ENCODE measurements at regions not wholly inside any gene's neighbourhood (a gene's known extent, or its start where the extent isn't known, plus 50 kb on each side); places are given as distances from the start of the nearest gene placed in this dataset.
"Not testable (repeated sequence)": the region's sequence is repeated elsewhere in the genome, so short reads cannot be mapped to it uniquely, and the experiment has no call there.

- not testable (repeated sequence) for DNase-seq (ENCODE audit: low read depth)
These were observed 54.1 kb upstream of the NBPF9 start for GRCh38 chr1:149157409-149157808.

GRCh38 chr1:149158308-149158707 is 55.0 kb upstream of the NBPF9 start:
- DNase-seq (ENCODE audit: low read depth), result not testable (repeated sequence)

DNA sequence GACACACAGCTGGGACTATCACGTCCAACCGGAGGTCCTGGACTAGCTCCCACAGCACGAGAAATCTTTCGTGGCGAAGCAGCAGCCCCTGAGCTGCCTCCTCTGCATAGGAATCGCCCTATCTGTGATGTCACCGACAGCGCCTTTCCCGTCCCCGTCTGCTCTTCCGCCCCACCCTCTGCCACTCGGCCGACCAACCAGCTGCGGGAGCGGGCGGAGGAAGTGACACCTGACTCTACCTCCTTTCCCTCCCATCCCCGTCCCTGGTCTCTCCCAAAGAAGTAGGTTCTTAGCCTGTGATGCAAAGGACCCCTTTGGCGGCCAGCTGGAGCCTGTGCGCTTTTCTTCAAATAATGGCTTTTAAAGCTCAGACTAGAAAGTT is 59.7 kb upstream of the NBPF9 start:
- DNase-seq (ENCODE audit: low read depth), result not testable (repeated sequence)

DNA sequence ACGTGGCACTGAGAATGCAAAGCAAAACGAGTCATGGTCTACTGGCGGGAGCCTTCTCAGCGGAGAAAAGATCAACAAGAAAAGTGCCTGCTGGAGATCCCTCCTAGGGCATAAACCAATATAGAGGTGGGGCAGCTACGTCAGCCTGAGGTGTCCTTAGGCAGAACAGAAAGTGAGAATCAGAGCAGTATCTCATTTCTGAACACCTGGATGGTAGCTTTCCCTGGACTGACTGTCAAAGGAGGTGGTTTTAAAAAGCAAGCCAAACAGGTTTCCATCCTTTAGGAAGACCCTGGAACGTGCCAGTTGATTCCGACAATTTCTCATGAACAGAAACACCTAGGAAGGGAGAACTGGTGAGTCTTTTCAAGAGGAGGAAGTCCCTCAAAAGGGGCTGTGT is 71.4 kb upstream of the NBPF9 start:
- not testable (repeated sequence) for DNase-seq (ENCODE audit: low read depth)

DNA sequence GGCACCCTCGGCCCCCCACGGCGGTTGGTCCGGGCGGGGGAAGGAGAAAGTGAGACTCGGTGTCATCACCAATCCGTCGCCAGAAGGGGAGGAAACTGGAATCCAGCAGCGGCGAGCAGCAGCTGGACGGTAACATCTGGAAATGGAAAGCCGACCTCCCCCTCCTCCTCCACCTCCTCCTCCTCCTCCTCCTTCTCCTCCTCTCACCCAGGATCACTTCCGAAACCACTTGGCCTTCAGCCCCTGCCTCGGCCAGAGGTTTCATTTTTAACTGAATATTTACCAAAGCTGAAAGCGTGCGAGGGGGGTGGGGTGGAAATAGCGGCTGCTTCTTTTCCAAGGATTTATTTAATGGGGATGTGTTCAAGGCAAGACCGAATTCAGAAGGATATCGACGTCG is 72.5 kb upstream of the NBPF9 start:
- not testable (repeated sequence) for DNase-seq (ENCODE audit: low read depth)

DNA sequence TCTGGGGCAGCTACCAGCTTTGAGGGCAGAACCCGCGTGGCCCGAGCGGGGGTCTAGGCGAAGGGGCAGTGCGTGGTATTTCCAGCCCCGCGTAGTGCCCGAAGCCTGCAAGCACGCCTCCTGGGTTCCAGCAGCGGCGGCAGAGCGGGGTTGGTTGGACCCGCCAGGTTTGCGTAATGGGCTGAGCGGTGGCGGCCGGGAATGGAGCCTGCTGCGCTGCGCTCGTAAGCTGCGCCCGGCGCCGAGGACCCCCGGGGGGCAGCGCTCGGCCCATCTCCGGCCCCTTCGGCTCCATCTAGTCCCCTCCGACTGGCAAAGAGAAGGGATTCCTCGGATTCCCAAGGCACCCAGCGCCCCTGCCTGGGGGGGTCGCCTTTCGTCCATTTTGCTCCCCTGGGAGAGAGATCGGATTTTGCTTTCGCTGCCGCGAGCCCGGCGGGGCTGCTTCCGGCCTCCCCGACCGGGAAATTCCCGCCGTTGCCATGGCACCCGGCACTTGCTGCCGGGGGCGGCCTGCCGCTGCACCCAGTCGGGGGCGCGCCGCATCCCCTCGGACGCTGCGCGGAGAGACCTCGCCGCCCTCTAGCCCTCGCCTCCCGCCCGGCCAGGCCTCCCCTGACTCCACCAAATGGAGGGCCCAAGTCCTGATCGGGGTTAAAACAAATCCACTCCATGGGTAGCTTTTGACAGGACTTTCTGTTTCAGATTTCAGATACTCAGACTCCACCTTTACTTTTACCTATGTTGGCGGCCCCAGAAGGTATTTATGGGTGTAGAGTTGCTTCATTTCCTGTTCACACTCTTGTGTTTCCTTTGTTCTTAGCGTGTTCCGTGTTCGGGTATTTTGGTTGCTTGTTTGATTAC is 73.3 kb upstream of the NBPF9 start:
- peak; percentile 62 for DNase-seq (ENCODE audit: low read depth)

DNA sequence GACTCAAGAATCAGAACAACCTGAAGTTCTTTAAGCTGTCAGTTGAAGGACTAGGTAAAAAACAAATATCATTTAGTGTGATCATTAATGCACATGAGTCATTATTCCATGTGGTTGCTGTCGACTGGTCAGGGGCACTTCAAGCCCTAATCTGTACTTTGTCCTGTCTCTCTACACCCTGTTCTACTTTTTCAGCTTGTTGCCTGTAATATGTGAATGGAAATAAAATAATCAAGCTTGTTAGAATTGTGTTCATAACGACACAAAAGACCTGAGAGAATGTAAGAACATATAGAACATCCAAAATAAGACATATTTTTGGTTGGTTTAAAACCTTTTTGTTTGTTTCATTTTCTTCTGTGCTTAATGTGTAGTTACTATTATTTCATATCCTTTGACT is 87.4 kb upstream of the NBPF9 start:
- DNase-seq (ENCODE audit: low read depth), result not testable (repeated sequence)

- not testable (repeated sequence) for DNase-seq (ENCODE audit: low read depth)
These were observed 93.3 kb upstream of the NBPF9 start for GRCh38 chr1:149196651-149197050.

- DNase-seq (ENCODE audit: low read depth), result not testable (repeated sequence)
These were observed 97.2 kb upstream of the NBPF9 start for GRCh38 chr1:149200567-149200966.

DNA sequence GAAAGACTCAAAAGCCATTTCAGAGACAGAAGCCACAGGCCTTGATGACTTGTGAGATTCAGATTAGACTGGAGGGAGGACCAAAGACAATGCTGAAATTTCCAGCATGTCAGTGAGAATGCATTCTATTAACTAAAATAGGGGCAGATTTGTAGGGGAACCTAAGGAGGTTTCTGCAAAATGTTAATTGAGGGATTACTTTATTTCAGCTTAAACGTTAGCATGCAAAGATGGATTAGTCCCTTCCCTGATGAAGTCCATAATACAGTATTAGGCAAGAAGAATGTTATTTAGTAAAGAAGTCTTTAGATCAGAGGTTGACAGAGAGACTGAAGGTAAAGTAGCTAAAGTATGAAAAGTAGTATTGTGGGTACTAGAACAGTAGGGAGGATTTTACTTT is 98.9 kb upstream of the NBPF9 start:
- not testable (repeated sequence) for DNase-seq (ENCODE audit: low read depth)

- DNase-seq (ENCODE audit: low read depth), result not testable (repeated sequence)
These were observed 101.0 kb upstream of the NBPF9 start for GRCh38 chr1:149204396-149204795.

- not testable (repeated sequence) for DNase-seq (ENCODE audit: low read depth)
These were observed 105.5 kb upstream of the NBPF9 start for GRCh38 chr1:149208836-149209235.

DNA sequence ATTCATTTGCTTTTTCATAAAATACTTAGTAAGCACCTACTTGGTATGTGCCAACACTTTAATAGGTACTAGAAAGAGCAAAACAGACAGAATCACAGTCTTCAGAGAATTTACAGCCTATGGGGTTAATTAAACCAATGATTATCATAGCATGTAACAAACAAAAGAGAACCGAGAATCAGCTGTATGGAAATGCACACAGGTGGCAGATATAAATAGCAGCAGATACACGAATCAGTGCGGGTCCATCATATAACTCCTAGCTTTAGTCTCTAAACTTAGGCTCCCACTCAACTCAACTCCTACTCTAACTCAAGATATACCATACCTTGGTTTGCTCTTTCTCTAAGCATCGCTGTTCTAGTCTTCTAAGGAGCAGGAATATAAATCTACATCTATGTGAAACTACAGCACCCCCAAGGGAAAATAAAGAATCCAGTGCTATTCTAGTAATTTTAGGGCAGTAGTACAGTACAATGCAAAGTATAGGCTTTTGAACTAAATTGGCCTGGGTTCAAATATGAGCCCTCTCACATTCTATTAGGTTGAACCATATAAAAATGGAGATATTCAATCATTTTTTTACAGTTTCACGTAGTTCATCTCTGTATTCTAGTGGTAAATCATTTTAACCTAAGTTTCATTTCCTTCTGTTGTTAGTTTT is 108.5 kb upstream of the NBPF9 start:
- not testable (repeated sequence) for DNase-seq (ENCODE audit: low read depth)

DNA sequence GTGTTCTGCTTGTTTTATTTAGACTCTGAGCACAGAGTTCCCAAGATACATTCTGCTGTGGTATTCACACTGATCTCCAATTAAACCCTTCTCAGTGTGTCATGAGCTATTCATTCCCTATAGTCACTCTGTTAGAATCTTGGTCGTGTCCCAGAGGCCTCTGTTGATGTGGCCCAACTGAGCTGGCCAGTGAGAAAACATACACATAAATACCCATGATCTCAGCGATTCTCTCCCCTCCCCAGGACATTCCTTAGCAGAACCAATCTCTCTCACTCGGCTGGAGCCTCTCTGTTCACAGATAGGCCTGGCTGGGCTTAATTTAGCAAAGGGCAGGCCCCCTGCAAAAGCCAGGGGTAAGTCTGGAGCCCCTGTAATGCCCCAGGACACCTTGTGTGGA is 109.6 kb upstream of the NBPF9 start:
- not testable (repeated sequence) for DNase-seq (ENCODE audit: low read depth)

DNA sequence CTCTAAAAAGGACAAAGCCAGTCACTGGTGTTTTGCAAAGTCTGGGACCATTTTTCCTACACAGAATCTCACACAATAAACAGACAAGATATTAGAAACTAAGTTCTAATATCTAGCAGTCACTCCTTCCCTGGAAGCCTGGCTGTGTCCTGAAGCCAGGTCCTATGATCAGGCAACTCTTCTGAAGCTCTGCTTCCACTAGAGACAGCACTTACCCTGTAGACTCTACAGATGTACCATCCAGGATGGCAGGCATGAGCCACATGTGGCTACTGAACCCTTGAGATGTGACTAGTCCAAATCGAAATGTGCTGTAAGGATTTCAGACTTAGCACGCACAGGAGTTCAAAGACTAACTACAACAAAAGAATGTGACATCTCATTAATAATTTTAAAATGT is 110.3 kb upstream of the NBPF9 start:
- DNase-seq (ENCODE audit: low read depth), result not testable (repeated sequence)

- not testable (repeated sequence) for DNase-seq (ENCODE audit: low read depth)
These were observed 115.0 kb upstream of the NBPF9 start for GRCh38 chr1:149218080-149218988.

- DNase-seq (ENCODE audit: low read depth), result not testable (repeated sequence)
These were observed 116.2 kb upstream of the NBPF9 start for GRCh38 chr1:149219539-149219938.

- DNase-seq (ENCODE audit: low read depth), result not testable (repeated sequence)
These were observed 117.2 kb upstream of the NBPF9 start for GRCh38 chr1:149220463-149221074.

GRCh38 chr1:149227933-149228665 is 124.7 kb upstream of the NBPF9 start:
- not testable (repeated sequence) for DNase-seq (ENCODE audit: low read depth)

DNA sequence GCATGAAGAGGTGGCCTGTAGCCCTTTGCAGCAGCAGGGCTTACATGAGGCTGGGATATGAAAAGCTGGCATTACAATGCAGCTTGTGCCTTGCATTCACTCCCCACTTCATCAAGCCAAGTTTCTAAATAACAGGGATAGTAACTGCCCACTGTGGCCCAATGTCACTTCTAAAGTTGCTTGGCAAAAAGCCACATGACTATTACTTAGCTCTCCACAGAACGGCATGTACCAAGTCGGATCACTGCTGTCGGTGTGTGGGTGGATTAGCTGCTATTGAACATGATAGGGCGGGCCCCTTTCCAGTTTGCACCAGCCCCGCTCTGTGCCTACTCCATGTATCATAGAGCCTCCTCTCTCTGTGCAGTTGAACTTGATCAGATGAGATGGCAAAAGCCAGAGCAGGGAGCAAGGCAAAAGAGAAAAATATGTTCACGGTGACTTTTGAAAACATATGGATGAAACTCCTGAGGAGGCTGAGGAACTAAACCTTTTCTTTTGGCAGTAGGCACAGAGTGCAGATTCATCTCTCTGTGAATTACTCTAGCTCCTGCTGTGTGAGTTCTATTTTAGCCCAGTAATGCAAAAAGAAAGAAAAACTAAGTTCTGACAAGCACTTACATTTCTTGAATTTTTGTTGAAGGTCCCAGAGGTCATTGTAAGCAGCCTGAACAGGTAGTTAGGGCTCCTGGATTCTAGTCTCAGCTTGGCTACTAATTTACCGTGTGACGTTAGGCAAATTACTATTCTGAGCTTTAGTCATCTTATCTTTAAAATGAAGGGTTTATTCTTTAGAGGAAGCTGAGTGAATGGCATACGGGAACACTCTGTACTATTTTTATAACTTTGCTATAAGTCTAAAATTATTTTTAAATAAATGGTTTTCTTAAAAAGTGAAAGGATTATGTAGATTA is 125.6 kb upstream of the NBPF9 start:
- DNase-seq (ENCODE audit: low read depth), result not testable (repeated sequence)
